Mammary epithelial cell (primary cell): ENCODE measurements at regions not wholly inside any gene's neighbourhood (a gene's known extent, or its start where the extent isn't known, plus 50 kb on each side); places are given as distances from the start of the nearest gene placed in this dataset.

Source experiments
- CTCF ChIP-seq, 2 donors: IDR thresholded peaks in 1 of 2; conservative IDR thresholded peaks in 1 of 2; 2 replicates each; pipeline ENCODE4 v1.5.1; 2011 to 2012; ENCODE audit warnings: inconsistent platforms in 2 of 2, low read length in 2 of 2, mild to moderate bottlenecking in 2 of 2, control low read depth in 1 of 2, low read depth in 1 of 2; ENCODE audit not compliant: insufficient read depth in 1 of 2; ENCODE audit errors: extremely low read depth in 1 of 2
- EZH2 ChIP-seq: IDR thresholded peaks from 2 replicates; pipeline ENCODE4 v1.6.1; 2012; ENCODE audit warnings: low read length, inconsistent platforms, borderline replicate concordance

- no peak for TF ChIP-seq CTCF (conservative IDR thresholded peaks at IDR 0.05 in 1 of 2, IDR thresholded peaks at IDR 0.05 in 1 of 2; ENCODE audit: extremely low read depth in 1 of 2, insufficient read depth in 1 of 2, low read depth in 1 of 2, low read length in 2 of 2)
- TF ChIP-seq EZH2: no peak
Measured at GRCh38 chr3:101979033-101979432, 129.7 kb downstream of the NFKBIZ start.
